HepG2 (cell line): ENCODE measurements at regions not wholly inside any gene's neighbourhood (a gene's known extent, or its start where the extent isn't known, plus 50 kb on each side); places are given as distances from the start of the nearest gene placed in this dataset.

Experiments
- ATAC-seq: fragments of 200-7000 bp; cut with Tn5 transposase; 3 replicates; pipeline ENCODE4 v1.9.1; 2020; ENCODE audit warnings: mild to moderate bottlenecking, moderate library complexity
- BruUV-seq: library from RNA; stranded (reverse); fragments of 400-500 nt; replicated peaks from 2 replicates; lab custom pipeline; 2021; lab: Mats Ljungman, UMichigan
- CTCF ChIA-PET: fragments of 300-600 bp; formaldehyde crosslinking; extraction: SDS; loops from one replicate; lab custom pipeline; 2021; ENCODE audit warnings: low total read pairs, inconsistent platforms, low intra/inter-chr PET ratio; lab: Yijun Ruan, JAX
- POLR2A ChIA-PET: fragments of 350-600 bp; sonication (Branson Sonifier 250); formaldehyde crosslinking; loops from one replicate; lab custom pipeline; 2020; ENCODE audit warnings: antibody characterized with exemption, inconsistent platforms; lab: Yijun Ruan, JAX
- DNase-seq: peaks from one replicate; pipeline ENCODE4 v3.0.0-alpha.2; 2015; ENCODE audit warnings: low spot score
- FAIRE-seq: peaks from 3 replicates; lab custom pipeline; 2011; peaks lifted over from hg19 to GRCh38; lab: Jason Lieb, UNC
- H2AFZ ChIP-seq: one replicate; pipeline ENCODE4 v1.6.1; 2011; ENCODE audit warnings: low read length, inconsistent platforms
- H3K27ac ChIP-seq: fragments of 300-600 bp; 3 replicates; pipeline ENCODE4 v1.8.0; 2011; ENCODE audit warnings: mixed run types, mild to moderate bottlenecking, mixed read lengths, low read length, inconsistent platforms; ENCODE audit not compliant: insufficient read depth; ENCODE audit errors: extremely low read length
- H3K27me3 ChIP-seq, 2 experiments: fragments of 200-600 bp in 1 of 2; 2 replicates in 1 of 2; 3 replicates in 1 of 2; pipeline versions ENCODE4 v1.6.0 to v1.8.0; 2011; ENCODE audit warnings: low read length in 2 of 2, mild to moderate bottlenecking in 2 of 2, moderate library complexity in 2 of 2, inconsistent platforms in 1 of 2; ENCODE audit not compliant: insufficient read depth in 2 of 2, control insufficient read depth in 1 of 2
- H3K36me3 ChIP-seq, 2 experiments: fragments of 200-600 bp in 1 of 2; replicated peaks in 1 of 2; 2 replicates in 1 of 2; 3 replicates in 1 of 2; pipeline versions ENCODE4 v1.5.1 to v1.8.0; 2011; ENCODE audit warnings: low read length in 2 of 2, inconsistent platforms in 1 of 2; ENCODE audit not compliant: insufficient read depth in 2 of 2, control insufficient read depth in 1 of 2
- H3K4me1 ChIP-seq: 2 replicates; pipeline ENCODE4 v1.5.1; 2012; ENCODE audit warnings: low read length, inconsistent platforms; ENCODE audit not compliant: insufficient read depth
- H3K4me2 ChIP-seq: 2 replicates; pipeline ENCODE4 v1.6.0; 2011; ENCODE audit warnings: low read depth, low read length, inconsistent platforms
- H3K4me3 ChIP-seq, 3 experiments: fragments of 200-600 bp in 1 of 3; sonication (generic), shearing (Covaris generic) in 1 of 3; replicated peaks in 1 of 3; 2 replicates each; pipeline ENCODE4 v1.5.1; 2011 to 2016; ENCODE audit warnings: low read length in 3 of 3, inconsistent platforms in 2 of 3, low read depth in 2 of 3, mild to moderate bottlenecking in 2 of 3, control low read depth in 1 of 3, mixed read lengths in 1 of 3; ENCODE audit not compliant: insufficient read depth in 1 of 3
- H3K79me2 ChIP-seq: one replicate; pipeline ENCODE4 v1.6.1; 2011; ENCODE audit warnings: low read length, inconsistent platforms; ENCODE audit not compliant: insufficient read depth
- H3K9ac ChIP-seq: 2 replicates; pipeline ENCODE4 v1.6.0; 2011; ENCODE audit warnings: mild to moderate bottlenecking, low read depth, low read length, inconsistent platforms; ENCODE audit not compliant: insufficient read depth
- H3K9me3 ChIP-seq: 2 replicates; pipeline ENCODE4 v1.5.1; 2012; ENCODE audit warnings: mild to moderate bottlenecking, low read length
- H4K20me1 ChIP-seq: 2 replicates; pipeline ENCODE4 v1.6.0; 2011; ENCODE audit warnings: inconsistent platforms, mild to moderate bottlenecking, low read length, moderate library complexity; ENCODE audit not compliant: insufficient read depth
- DDIT3 ChIP-seq: sonication (generic); formaldehyde crosslinking; IDR thresholded peaks from 2 replicates; pipeline ENCODE4 v1.4.0; 2020; ENCODE audit warnings: mild to moderate bottlenecking, missing genetic modification reagents
- FOXJ3 ChIP-seq: sonication (generic); formaldehyde crosslinking; IDR thresholded peaks from 2 replicates; pipeline ENCODE4 v1.4.0; 2020; ENCODE audit warnings: missing genetic modification reagents, mild to moderate bottlenecking, borderline replicate concordance
- GTF2F1 ChIP-seq: fragments of 150-350 bp; IDR thresholded peaks from 2 replicates; pipeline ENCODE4 v1.6.1; 2014; ENCODE audit warnings: low read length
- MBNL3 ChIP-seq: fragments of 250-450 bp; sonication (Bioruptor Pico); conservative IDR thresholded peaks from 2 replicates; pipeline ENCODE4 v1.8.0; 2022; ENCODE audit warnings: mild to moderate bottlenecking, inconsistent platforms
- NFYB ChIP-seq: sonication (generic); formaldehyde crosslinking; IDR thresholded peaks from 2 replicates; pipeline ENCODE4 v1.4.0; 2020; ENCODE audit warnings: missing genetic modification reagents
- PHF8 ChIP-seq: sonication (generic); formaldehyde crosslinking; IDR thresholded peaks from 2 replicates; pipeline ENCODE4 v1.5.0; 2020; ENCODE audit warnings: missing genetic modification reagents
- SATB2 ChIP-seq: sonication (generic); formaldehyde crosslinking; IDR thresholded peaks from 2 replicates; pipeline ENCODE4 v1.5.0; 2020; ENCODE audit warnings: missing genetic modification reagents
- ZNF776 ChIP-seq: sonication (generic); formaldehyde crosslinking; IDR thresholded peaks from 2 replicates; pipeline ENCODE4 v1.4.0; 2020; ENCODE audit warnings: mild to moderate bottlenecking, missing genetic modification reagents
- WGBS: methylation state at CpG from one replicate; pipeline ENCODE4 v1.1.6; 2017; ENCODE audit warnings: low lambda C conversion rate; 5-methylcytosine and 5-hydroxymethylcytosine counted together
- in situ Hi-C: cut with HindIII; loops from 2 replicates; pipeline ENCODE4 v1.10.0; 2017; ENCODE audit warnings: low pct_unique_long_range_greater_than_20kb; ENCODE audit not compliant: extremely low pct_ligation_motif_present
- intact Hi-C: fragments of 100-400 bp; cut with micrococcal nuclease; formaldehyde crosslinking; loops from one replicate; pipeline ENCODE4 v1.10.0; 2022; ENCODE audit not compliant: unreplicated experiment
- TF ChIP-seq, protein P1 (sequence below): sonication (generic); formaldehyde crosslinking; IDR thresholded peaks from 2 replicates; pipeline ENCODE4 v1.4.0; 2020; ENCODE audit warnings: missing genetic modification reagents, borderline replicate concordance
- TF ChIP-seq, protein P2 (sequence below): sonication (generic); formaldehyde crosslinking; IDR thresholded peaks from 2 replicates; pipeline ENCODE4 v1.4.0; 2020; ENCODE audit warnings: missing genetic modification reagents, borderline replicate concordance
- TF ChIP-seq, protein P3 (sequence below): sonication (generic); formaldehyde crosslinking; IDR thresholded peaks from 2 replicates; pipeline ENCODE4 v1.4.0; 2020; ENCODE audit warnings: missing genetic modification reagents
- TF ChIP-seq, protein P4 (sequence below): sonication (generic); formaldehyde crosslinking; IDR thresholded peaks from 2 replicates; pipeline ENCODE4 v1.5.0; 2020; ENCODE audit warnings: mild to moderate bottlenecking, missing genetic modification reagents

DNA sequence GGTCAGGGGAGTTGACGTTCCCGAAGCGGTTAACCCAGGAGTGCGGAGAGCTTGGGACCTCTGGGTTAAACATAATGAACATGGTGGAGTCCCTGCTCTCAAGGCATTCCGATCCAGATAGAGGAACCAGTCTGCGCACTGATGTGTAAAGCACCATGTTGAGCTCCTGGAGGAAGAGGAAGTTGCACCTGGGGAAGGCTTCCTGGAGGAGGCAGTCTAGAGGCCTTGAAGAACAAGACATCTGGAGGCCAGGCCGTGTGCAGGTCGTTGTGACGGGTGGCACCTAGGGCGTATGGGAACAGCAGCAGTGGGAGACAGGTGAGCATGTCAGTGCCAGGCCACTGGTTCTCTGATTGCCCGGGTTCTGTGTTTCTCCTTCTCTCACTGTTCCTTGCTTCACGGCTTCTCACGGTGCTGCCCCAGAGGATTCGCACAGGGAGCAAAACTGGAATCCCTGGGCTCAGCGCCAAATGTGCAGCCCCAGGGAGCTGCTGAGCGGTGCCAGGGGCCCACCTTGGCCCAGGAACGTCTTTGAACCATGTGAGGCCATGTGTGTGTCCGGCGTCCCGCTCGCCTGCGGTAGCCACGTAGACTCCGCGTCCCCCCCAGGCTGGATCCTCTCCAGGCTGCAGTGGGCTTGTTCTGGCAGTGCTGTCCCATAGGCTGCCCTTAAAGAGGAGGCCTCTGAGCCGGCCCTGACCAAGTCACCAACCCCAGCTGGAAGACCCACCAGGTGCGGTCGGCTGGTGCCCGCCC lies 122.9 kb upstream of the GALNT2 start:
- no peak overlapping the region for H3K9ac ChIP-seq
- DNase-seq (no peak), ATAC-seq (no peak), FAIRE-seq (no peak)
- no peaks in the 10 kb centered on the region for H3K4me1 ChIP-seq
- H3K4me2 ChIP-seq: no peak overlapping the region
- H3K79me2 ChIP-seq: no peaks in the 10 kb centered on the region
- CTCF ChIA-PET: no interaction called here
- intact Hi-C loops: no loop called here
- POLR2A ChIA-PET: no interaction called here
- H4K20me1 ChIP-seq: no peaks in the 10 kb centered on the region
- WGBS: 68% methylated on average over 13 of the region's 29 CpGs
- BruUV-seq: no TSS peak
- no peaks in the 10 kb centered on the region for H3K9me3 ChIP-seq
- H3K4me3 ChIP-seq: no peak overlapping the region
- in situ Hi-C loops: no loop called here
- no peak overlapping the region for H2AFZ ChIP-seq
- no peaks in the 10 kb centered on the region for H3K36me3 ChIP-seq
- peaks cover 0 to 25% of the 10 kb centered on the region in 2 experiments; a peak in 3 of 5 replicates for H3K27me3 ChIP-seq
- H3K27ac ChIP-seq: no peak overlapping the region
- TF ChIP-seq, protein P1, sequence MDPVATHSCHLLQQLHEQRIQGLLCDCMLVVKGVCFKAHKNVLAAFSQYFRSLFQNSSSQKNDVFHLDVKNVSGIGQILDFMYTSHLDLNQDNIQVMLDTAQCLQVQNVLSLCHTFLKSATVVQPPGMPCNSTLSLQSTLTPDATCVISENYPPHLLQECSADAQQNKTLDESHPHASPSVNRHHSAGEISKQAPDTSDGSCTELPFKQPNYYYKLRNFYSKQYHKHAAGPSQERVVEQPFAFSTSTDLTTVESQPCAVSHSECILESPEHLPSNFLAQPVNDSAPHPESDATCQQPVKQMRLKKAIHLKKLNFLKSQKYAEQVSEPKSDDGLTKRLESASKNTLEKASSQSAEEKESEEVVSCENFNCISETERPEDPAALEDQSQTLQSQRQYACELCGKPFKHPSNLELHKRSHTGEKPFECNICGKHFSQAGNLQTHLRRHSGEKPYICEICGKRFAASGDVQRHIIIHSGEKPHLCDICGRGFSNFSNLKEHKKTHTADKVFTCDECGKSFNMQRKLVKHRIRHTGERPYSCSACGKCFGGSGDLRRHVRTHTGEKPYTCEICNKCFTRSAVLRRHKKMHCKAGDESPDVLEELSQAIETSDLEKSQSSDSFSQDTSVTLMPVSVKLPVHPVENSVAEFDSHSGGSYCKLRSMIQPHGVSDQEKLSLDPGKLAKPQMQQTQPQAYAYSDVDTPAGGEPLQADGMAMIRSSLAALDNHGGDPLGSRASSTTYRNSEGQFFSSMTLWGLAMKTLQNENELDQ (CRISPR knock-in tag): no peak
- TF ChIP-seq GTF2F1: no peak
- TF ChIP-seq PHF8: no peak
- TF ChIP-seq, protein P2, sequence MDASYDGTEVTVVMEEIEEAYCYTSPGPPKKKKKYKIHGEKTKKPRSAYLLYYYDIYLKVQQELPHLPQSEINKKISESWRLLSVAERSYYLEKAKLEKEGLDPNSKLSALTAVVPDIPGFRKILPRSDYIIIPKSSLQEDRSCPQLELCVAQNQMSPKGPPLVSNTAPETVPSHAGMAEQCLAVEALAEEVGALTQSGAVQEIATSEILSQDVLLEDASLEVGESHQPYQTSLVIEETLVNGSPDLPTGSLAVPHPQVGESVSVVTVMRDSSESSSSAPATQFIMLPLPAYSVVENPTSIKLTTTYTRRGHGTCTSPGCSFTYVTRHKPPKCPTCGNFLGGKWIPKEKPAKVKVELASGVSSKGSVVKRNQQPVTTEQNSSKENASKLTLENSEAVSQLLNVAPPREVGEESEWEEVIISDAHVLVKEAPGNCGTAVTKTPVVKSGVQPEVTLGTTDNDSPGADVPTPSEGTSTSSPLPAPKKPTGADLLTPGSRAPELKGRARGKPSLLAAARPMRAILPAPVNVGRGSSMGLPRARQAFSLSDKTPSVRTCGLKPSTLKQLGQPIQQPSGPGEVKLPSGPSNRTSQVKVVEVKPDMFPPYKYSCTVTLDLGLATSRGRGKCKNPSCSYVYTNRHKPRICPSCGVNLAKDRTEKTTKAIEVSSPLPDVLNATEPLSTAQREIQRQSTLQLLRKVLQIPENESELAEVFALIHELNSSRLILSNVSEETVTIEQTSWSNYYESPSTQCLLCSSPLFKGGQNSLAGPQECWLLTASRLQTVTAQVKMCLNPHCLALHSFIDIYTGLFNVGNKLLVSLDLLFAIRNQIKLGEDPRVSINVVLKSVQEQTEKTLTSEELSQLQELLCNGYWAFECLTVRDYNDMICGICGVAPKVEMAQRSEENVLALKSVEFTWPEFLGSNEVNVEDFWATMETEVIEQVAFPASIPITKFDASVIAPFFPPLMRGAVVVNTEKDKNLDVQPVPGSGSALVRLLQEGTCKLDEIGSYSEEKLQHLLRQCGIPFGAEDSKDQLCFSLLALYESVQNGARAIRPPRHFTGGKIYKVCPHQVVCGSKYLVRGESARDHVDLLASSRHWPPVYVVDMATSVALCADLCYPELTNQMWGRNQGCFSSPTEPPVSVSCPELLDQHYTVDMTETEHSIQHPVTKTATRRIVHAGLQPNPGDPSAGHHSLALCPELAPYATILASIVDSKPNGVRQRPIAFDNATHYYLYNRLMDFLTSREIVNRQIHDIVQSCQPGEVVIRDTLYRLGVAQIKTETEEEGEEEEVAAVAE: no peak
- TF ChIP-seq NFYB (CRISPR knock-in tag): no peak
- TF ChIP-seq SATB2 (CRISPR knock-in tag): no peak
- TF ChIP-seq DDIT3: no peak
- no peak for TF ChIP-seq FOXJ3 (CRISPR knock-in tag)
- no peak for TF ChIP-seq ZNF776
- no peak for TF ChIP-seq MBNL3
- TF ChIP-seq, protein P3, sequence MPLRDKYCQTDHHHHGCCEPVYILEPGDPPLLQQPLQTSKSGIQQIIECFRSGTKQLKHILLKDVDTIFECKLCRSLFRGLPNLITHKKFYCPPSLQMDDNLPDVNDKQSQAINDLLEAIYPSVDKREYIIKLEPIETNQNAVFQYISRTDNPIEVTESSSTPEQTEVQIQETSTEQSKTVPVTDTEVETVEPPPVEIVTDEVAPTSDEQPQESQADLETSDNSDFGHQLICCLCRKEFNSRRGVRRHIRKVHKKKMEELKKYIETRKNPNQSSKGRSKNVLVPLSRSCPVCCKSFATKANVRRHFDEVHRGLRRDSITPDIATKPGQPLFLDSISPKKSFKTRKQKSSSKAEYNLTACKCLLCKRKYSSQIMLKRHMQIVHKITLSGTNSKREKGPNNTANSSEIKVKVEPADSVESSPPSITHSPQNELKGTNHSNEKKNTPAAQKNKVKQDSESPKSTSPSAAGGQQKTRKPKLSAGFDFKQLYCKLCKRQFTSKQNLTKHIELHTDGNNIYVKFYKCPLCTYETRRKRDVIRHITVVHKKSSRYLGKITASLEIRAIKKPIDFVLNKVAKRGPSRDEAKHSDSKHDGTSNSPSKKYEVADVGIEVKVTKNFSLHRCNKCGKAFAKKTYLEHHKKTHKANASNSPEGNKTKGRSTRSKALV: no peak
- TF ChIP-seq, protein P4, sequence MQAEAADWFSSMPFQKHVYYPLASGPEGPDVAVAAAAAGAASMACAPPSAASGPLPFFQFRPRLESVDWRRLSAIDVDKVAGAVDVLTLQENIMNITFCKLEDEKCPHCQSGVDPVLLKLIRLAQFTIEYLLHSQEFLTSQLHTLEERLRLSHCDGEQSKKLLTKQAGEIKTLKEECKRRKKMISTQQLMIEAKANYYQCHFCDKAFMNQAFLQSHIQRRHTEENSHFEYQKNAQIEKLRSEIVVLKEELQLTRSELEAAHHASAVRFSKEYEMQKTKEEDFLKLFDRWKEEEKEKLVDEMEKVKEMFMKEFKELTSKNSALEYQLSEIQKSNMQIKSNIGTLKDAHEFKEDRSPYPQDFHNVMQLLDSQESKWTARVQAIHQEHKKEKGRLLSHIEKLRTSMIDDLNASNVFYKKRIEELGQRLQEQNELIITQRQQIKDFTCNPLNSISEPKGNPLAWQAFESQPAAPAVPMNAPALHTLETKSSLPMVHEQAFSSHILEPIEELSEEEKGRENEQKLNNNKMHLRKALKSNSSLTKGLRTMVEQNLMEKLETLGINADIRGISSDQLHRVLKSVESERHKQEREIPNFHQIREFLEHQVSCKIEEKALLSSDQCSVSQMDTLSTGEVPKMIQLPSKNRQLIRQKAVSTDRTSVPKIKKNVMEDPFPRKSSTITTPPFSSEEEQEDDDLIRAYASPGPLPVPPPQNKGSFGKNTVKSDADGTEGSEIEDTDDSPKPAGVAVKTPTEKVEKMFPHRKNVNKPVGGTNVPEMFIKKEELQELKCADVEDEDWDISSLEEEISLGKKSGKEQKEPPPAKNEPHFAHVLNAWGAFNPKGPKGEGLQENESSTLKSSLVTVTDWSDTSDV: no peak
